ENCODE measurements at regions not wholly inside any gene's neighbourhood (a gene's known extent, or its start where the extent isn't known, plus 50 kb on each side); places are given as distances from the start of the nearest gene placed in this dataset.

DNA sequence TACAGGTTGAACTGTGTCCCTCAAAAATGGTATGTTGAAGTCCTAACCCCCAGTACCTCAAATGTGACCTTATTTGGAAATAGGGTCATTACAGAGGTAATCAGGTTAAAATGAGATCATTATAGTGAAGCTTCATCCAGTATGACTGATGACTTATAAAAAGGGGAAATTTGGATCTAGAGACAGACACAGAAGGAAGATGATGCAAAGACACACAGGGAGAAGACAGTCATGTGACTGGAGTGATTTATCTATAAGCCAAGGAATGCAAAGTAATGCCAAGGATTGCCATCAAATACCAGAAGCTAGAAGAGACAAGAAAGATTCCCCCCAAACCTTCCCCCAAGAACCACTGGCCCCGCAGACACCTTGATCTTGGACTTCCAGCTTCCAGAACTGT is 155.2 kb downstream of the RBMX2 start:
- no peaks in the 10 kb centered on the region for H3K4me1 ChIP-seq (ENCODE audit: insufficient read depth, low read length, poor library complexity, severe bottlenecking)
- H3K9me3 ChIP-seq (ENCODE audit: low read depth, low read length, poor library complexity, severe bottlenecking): no peaks in the 10 kb centered on the region
- intact Hi-C loops (cut with micrococcal nuclease; ENCODE audit: unreplicated experiment): no loop called here
- H3K4me3 ChIP-seq (ENCODE audit: low read depth, low read length, poor library complexity, severe bottlenecking): no peak overlapping the region
- H3K27me3 ChIP-seq (replicated peaks; ENCODE audit: insufficient read depth, low read depth, low read length, poor library complexity): peaks cover 4% of the 10 kb centered on the region
- ChIA-PET POLR2A (ENCODE audit: low non-redundant PET) (no interaction called here), CTCF (no interaction called here)
- no peak overlapping the region for H3K27ac ChIP-seq (ENCODE audit: low read depth, low read length, poor library complexity, severe bottlenecking)
- TF ChIP-seq, protein P1, sequence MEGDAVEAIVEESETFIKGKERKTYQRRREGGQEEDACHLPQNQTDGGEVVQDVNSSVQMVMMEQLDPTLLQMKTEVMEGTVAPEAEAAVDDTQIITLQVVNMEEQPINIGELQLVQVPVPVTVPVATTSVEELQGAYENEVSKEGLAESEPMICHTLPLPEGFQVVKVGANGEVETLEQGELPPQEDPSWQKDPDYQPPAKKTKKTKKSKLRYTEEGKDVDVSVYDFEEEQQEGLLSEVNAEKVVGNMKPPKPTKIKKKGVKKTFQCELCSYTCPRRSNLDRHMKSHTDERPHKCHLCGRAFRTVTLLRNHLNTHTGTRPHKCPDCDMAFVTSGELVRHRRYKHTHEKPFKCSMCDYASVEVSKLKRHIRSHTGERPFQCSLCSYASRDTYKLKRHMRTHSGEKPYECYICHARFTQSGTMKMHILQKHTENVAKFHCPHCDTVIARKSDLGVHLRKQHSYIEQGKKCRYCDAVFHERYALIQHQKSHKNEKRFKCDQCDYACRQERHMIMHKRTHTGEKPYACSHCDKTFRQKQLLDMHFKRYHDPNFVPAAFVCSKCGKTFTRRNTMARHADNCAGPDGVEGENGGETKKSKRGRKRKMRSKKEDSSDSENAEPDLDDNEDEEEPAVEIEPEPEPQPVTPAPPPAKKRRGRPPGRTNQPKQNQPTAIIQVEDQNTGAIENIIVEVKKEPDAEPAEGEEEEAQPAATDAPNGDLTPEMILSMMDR (conservative IDR thresholded peaks at IDR 0.05; ENCODE audit: low read depth, low read length): no peak
- TF ChIP-seq EZH2 (IDR thresholded peaks at IDR 0.05; ENCODE audit: borderline replicate concordance, low read depth, low read length, poor library complexity, severe bottlenecking): no peak
- no peaks in the 10 kb centered on the region for H3K36me3 ChIP-seq (ENCODE audit: insufficient read depth, low read length, poor library complexity, severe bottlenecking)
- no peak for DNase-seq (ENCODE audit: low spot score)
- no TSS peak for BruUV-seq (replicated peaks)

DNA sequence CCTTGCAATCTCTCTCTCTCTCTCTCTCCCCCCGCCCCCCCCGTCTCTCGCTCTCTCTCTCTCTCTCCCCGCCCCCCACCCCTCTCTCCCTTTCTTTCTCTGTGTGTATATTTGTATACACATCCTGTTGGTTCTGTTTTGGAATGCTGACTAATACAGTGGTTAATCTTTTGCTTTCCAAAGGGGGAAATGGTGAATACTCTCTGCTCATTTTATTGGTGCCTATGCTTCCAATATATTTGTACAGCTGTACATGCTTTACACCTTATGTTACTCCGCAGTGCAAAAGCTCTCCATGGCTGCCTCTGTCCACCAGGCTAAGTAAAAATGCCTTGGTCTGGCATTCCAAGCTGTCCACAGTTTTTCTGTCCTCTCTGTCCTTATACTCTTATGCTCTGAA is 158.8 kb downstream of the RBMX2 start:
- Histone ChIP-seq H3K9me3 (ENCODE audit: low read depth, low read length, poor library complexity, severe bottlenecking) (no peaks in the 10 kb centered on the region), H3K36me3 (ENCODE audit: insufficient read depth, low read length, poor library complexity, severe bottlenecking) (no peaks in the 10 kb centered on the region), H3K27me3 (replicated peaks; ENCODE audit: insufficient read depth, low read depth, low read length, poor library complexity) (no peaks in the 10 kb centered on the region), H3K27ac (ENCODE audit: low read depth, low read length, poor library complexity, severe bottlenecking) (no peak overlapping the region), H3K4me1 (ENCODE audit: insufficient read depth, low read length, poor library complexity, severe bottlenecking) (no peaks in the 10 kb centered on the region), H3K4me3 (ENCODE audit: low read depth, low read length, poor library complexity, severe bottlenecking) (no peak overlapping the region)
- ChIA-PET CTCF (no interaction called here), POLR2A (ENCODE audit: low non-redundant PET) (no interaction called here)
- intact Hi-C loops (cut with micrococcal nuclease; ENCODE audit: unreplicated experiment): no loop called here
- BruUV-seq (replicated peaks): no TSS peak
- TF ChIP-seq, protein P1 (conservative IDR thresholded peaks at IDR 0.05; ENCODE audit: low read depth, low read length): no peak
- TF ChIP-seq EZH2 (IDR thresholded peaks at IDR 0.05; ENCODE audit: borderline replicate concordance, low read depth, low read length, poor library complexity, severe bottlenecking): no peak
- no peak for DNase-seq (ENCODE audit: low spot score)

DNA sequence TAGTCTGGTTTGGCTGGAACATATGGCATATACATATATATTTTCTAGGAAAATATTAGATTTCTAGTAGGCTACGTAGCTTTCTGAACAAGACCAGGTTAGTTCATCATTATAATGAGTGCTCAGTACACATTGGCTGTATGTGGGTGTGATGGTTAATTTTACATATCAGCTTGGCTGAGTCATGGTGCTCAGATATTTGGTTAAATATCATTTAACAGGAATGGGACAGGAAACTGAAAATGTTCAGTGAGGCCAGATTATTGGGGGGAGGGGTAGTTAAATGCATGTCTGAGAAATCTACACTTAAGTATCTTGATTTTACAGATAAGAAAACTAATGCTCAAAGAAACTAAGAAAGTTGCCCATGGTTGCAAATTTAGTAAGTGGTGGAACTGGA is 160.1 kb downstream of the RBMX2 start:
- no peaks in the 10 kb centered on the region for H3K36me3 ChIP-seq (ENCODE audit: insufficient read depth, low read length, poor library complexity, severe bottlenecking)
- no peaks in the 10 kb centered on the region for H3K9me3 ChIP-seq (ENCODE audit: low read depth, low read length, poor library complexity, severe bottlenecking)
- intact Hi-C loops (cut with micrococcal nuclease; ENCODE audit: unreplicated experiment): no loop called here
- no peak for DNase-seq (ENCODE audit: low spot score)
- POLR2A ChIA-PET (ENCODE audit: low non-redundant PET): no interaction called here
- H3K27me3 ChIP-seq (replicated peaks; ENCODE audit: insufficient read depth, low read depth, low read length, poor library complexity): no peaks in the 10 kb centered on the region
- BruUV-seq (replicated peaks): no TSS peak
- CTCF ChIA-PET: no interaction called here
- H3K4me1 ChIP-seq (ENCODE audit: insufficient read depth, low read length, poor library complexity, severe bottlenecking): no peaks in the 10 kb centered on the region
- H3K27ac ChIP-seq (ENCODE audit: low read depth, low read length, poor library complexity, severe bottlenecking): no peak overlapping the region
- TF ChIP-seq EZH2 (IDR thresholded peaks at IDR 0.05; ENCODE audit: borderline replicate concordance, low read depth, low read length, poor library complexity, severe bottlenecking): no peak
- TF ChIP-seq, protein P1 (conservative IDR thresholded peaks at IDR 0.05; ENCODE audit: low read depth, low read length): no peak
- no peak overlapping the region for H3K4me3 ChIP-seq (ENCODE audit: low read depth, low read length, poor library complexity, severe bottlenecking)
